ENCODE measurements at regions not wholly inside any gene's neighbourhood (a gene's known extent, or its start where the extent isn't known, plus 50 kb on each side); places are given as distances from the start of the nearest gene placed in this dataset.

DNA sequence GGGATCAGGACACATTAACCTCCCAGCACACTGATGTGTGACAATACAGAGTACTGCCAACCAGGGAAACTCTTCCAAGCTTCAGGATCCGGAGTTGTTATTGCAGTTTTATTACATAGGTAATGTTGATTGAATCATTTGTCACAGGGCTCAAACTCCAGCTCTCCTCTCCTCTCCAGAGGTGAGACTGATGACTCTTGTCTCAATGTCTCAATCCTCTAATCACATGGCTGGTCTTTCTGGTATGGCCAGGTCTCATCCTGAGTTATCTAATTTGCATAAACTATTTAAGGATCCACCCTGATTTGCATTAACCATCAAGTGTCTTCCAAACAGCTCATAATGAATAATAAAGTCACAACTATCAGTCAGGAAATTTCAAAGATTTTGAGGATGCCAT is 522.6 kb upstream of the PCDH9 start:
- TF ChIP-seq EZH2phosphoT487 (IDR thresholded peaks at IDR 0.05; ENCODE audit: insufficient read depth, low read depth) = no peak
- TF ChIP-seq EZH2 (IDR thresholded peaks at IDR 0.05; ENCODE audit: insufficient read depth, poor library complexity, severe bottlenecking) = no peak

Data from GM23248 (cell line).